ENCODE measurements at regions not wholly inside any gene's neighbourhood (a gene's known extent, or its start where the extent isn't known, plus 50 kb on each side); places are given as distances from the start of the nearest gene placed in this dataset.
"Not testable (repeated sequence)": the region's sequence is repeated elsewhere in the genome, so short reads cannot be mapped to it uniquely, and the experiment has no call there.

DNA sequence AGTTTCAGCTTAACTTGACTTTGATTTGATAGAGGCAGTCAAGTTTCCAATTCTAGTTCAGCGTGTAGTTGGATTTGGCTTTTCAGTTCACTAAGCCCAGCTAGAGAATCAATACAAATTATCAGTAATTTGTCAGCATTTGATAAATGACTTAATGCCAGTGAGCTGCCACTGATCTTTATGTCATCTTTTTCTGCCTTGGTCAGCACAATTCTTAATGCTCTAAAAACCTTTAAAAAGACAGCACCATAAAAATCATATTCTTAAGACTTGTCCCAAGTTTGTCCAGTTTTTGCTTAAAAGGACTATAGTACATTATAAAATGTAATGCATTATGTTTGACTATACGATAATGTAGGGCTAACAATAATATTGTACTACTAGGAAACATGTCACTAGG lies 920.5 kb downstream of the LRFN5 start:
- DNase-seq = no peak

DNA sequence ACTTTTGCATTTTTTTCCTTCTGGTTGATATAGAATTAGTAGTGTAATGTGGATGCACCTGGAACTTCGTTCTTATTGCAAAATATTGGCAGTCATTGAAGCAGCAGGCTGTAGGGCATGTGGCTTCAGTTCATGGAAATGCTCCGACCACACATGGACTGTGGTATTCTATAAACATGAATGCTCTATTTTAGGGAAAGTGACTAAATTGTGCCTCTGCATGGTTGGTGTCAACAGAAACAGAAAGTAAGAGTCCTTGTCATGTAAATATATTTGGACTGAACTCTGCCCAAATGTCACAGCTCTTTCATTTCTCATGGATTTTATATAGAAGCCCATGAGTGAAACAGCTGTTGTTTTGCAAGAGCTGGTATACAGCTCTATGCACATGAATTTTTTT lies 917.0 kb downstream of the LRFN5 start:
- no peak for DNase-seq

DNA sequence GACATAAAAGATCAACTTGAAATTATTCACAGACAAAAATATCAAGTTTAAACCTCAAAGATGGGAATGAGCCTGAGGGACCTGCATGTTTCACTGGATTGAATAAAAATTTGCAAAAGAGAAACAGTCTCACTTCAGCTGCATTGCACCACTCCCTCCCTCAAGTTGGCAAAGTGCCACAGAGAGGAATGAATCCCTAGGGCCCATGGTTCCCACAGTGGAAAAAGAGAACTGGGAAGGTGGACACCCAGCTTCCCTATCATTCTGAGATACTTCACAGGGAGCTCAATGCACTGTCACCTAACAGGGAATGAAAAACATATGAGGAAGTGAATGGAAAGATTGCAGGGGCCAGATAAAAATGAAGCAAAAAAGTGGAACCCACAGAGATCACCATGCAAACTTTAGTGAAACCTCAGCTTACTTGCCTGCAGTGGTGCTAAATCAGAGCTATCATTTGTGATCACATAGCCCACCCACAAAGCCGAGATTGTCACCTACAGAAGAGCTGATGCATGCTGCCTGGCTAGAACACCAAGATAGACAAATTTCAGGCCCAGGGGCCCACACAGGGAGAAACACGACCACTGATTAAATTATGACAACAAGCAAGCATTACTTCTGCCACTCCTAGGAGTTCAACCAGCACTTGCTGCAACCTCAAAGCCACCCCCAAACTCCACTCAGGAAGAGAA lies 911.3 kb downstream of the LRFN5 start:
- no peak for DNase-seq

DNA sequence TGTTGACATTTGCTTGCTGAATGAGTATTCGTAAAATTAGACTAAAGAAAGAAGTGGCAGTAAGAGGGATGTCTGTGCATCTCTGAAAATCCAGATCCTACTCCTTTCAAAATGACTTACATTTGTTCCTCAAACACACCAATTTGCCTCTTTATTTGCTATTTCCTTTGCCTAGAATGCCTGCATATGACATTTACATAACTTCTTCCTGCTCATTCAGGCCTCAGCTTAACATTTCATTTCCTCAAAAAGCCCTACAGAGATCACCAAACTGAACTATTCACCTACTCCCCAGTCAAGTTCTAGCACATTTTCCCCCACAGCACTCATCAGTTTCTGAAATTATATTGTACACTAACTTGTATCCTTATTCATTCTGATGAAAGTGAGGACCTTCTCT lies 907.2 kb downstream of the LRFN5 start:
- no peak for DNase-seq

DNA sequence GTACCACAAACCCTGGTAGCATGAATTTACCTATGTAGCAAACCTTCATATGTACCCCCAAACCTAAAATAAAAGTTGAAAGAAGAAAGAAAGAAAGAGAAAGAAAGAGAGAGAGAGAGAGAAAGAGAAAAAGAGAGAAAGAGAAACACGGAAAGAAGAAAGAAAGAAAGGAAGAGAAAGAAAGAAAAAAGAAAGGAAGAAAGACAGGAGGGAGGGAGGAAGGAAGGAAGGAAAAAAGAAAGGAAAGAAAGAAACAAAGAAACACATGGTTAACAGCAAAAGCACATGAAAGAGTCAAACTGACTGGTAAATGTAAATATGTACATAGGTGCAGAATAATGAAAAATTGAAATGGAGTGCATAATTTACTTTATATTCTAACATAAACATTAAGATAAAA lies 903.4 kb downstream of the LRFN5 start:
- DNase-seq = no peak

DNA sequence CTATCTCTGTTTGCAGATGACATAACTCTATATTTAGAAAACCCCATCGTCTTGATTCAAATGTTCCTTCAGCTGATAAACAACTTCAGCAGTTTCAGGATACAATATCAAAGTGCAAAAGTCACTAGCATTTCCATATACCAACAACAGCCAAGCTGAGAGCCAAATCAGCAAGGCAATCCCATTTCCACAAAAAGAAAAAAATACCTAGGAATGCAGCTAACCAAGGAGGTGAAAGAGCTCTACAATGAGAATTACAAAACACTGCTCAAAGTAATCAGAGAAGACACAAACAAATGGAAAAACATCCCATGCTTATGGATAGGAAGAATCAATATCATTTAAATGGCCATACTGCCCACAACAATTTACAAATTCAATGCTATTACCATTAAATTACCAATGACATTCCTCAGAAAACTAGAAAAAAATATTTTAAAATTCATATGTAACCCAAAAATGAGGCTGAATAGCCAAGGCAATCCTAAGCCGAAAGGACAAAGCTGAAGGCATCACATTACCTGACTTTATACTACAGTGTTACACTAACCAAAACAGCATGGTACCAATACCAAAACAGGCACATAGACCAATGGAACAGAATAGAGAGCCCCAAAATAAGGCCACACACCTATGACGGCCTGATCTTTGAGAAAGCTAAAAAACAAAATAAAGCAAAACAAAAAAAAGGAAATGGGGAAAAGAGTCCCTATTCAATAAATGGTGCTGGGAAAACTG lies 901.7 kb downstream of the LRFN5 start:
- no peak for DNase-seq

DNA sequence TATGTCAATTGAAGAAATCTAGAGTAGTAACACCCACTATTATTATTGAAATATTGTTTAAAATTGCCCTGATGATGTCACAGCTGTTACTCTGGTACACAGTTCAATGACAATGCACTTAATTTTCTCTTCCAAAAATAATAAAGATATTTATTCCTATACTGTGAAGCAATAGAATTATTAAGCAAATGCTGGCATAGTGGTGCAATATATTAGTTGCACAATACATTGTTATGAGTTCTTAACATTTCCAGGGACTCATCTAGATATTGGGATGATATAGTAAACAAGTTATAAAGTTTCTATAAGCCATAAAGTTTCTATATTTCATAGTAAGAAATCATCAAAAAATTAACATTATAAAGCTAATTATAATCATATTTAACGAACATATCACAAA lies 897.8 kb downstream of the LRFN5 start:
- DNase-seq = no peak

DNA sequence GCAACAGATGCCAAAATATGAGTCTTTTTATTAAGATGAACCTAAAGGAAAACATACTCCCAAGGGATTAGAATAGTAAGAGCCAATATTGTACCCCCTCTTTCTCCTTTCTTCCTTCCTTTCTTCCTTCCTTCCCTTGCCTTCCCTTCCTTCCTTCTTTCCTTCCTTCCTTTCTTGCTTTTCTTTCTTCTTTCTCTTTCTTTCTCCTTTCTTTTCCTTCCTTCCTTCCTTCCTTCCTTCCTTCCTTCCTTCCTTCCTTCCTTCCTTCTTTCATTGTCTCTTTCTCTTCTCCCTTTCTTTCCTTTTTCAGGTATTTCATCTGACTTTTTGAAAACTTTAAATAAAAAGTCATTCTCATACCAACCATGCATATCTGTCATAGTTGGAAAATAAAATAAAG lies 892.5 kb downstream of the LRFN5 start:
- DNase-seq = no peak

DNA sequence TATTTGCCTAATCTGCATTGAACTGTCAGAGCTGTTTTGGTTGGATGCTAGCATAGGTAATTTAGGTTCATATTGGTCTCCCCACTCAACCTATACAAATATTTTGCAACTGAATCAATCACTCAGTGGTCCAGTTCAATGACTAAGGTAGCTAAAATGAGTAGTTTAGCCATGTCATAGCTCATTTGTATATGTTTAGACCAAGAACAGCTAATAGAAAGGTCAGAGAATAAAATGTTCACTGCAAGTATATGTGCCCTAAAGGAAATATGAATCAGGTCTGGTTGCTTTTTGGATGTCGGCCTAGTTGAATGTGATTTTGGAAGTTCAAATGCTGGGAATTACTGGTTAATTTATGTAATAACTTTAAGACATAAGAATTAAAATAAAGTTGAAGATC lies 883.9 kb downstream of the LRFN5 start:
- no peak for DNase-seq

DNA sequence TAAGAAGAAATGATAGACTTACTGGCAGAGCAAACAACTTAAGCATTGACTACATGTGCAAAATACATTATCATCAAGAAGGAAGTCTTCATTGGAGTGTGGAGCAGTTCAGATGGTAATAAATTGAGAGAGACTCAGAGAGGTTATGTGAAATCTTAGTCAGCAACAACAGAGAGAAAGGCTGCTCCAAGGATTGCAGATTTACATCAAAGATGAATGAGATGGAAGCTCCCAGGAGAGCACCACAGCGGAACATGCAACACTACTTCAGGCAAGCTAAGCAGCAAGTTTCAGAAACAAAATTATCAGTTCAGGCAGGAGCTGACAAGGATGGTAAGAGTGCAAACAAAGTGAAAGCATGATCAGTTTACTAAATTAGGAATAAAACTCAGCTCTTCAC lies 882.3 kb downstream of the LRFN5 start:
- no peak for DNase-seq

DNA sequence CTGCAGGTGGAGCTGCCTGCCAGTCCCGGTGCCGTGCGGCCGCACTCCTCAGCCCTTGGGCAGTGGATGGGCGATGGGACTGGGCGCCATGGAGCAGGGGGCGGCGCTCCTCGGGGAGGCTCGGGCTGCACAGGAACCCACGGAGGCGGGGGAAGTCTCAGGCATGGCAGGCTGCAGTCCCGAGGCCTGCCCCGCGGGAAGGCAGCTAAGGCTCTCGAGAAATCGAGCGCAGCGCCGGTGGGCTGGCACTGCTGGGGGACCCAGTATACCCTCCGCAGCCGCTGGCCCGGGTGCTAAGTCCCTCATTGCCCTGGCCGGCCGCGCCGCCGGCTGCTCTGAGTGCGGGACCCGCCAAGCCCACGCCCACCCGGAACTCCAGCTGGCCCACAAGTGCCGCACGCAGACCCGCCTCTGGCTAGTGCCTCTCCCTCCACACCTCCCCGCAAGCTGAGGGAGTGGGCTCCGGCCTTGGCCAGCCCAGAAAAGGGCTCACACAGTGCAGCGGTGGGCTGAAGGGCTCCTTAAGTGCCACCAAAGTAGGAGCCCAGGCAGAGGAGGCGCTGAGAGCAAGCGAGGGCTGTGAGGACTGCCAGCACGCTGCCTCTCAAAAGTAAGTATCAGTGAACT lies 875.8 kb downstream of the LRFN5 start:
- not testable (repeated sequence) for DNase-seq

DNA sequence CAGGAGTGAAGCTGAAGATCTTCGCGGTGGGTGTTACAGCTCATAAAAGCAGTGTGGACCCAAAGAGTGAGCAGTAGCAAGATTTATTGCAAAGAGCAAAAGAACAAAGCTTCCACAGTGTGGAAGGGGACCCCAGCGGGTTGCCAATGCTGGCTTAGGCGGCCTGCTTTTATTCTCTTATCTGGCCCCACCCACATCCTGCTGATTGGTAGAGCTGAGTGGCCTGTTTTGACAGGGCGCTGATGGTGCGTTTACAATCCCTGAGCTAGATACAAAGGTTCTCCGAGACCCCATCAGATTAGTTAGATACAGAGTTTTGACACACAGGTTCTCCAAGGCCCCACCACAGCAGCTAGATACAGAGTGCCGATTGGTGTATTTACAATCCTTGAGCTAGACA lies 875.0 kb downstream of the LRFN5 start:
- not testable (repeated sequence) for DNase-seq

DNA sequence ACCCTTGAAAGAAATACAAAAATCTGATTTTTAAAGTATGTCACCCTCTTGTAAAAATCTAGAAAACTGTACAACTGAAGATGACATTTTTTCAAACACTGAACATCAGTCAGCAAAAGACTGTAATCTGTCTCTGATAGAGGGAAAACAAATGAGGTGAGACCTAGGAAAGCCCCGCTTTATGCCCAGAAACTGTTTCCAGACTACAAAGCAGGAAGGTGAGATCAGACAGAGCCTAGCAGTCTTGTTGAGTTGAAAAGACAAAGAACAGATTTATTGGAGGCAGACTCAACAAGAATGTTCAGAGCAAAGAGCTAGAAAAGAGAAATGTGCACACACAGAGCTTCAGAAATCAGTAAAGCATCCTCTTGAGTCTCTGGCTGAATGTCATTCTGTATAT lies 873.6 kb downstream of the LRFN5 start:
- no peak for DNase-seq

DNA sequence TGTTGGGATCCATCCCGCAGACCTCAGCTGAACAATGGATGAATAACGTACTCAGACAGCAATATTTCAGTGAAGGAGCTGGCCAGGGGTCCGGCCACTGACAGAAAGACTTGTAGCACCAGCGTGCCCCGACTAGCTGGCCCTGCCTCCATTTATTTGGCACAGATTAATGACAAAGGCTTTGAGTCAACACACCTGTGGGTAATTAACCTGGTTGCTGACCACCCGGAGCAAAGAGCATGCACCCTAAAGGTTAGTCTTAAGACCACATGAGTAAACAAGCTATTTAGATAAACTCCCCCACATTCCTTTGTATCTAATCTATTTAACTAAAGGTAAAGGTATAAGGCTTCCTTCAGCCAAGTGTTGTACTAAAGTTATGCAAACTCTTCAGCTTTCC lies 868.6 kb downstream of the LRFN5 start:
- no peak for DNase-seq

DNA sequence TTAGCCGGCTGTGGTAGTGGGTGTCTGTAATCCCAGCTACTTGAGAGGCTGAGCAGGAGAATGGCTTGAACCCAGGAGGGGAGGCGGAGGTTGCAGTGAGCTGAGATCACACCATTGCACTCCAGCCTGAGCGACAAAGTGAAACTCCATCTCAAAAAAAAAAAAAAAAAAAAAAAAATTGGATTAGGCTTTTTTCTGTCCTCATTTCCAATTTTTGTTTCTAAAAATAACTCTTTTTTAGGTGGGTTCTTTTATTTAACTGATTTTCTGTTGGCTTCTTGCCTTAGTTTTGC lies 863.7 kb downstream of the LRFN5 start:
- no peak for DNase-seq

DNA sequence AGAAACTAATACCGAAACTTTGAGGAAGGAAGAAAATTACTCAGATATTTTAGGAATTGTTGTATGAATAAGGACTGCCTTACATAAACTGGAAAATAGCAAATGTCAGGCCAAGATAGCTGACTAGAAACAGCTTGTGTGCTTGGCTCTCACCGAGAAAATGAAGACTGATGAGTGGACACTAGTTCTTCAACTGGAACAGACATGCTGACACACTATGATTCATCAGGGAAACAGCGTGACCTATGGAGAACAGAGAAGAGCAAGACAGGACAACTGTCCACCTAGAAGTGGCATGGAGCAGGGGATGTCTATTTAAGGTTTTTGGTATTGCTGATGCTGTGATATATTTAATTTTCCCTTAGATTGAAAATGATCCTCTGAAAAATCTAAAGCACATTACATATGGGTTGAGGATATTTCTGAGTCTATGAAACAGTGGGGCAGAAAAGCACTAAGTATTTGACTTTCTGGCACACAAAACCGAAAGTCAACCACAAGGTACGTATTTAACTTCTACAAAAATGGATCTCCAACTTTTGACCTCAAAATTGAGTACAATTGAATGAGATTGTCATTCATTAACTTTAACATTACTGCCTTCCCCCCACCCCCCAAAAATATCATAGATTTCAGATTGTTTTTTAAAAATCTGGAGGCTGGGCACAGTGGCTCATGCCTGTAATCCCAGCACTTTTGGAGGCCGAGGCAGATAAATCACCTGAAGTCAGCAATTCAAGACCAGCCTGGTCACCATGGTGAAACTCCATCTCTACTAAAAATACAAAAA lies 863.2 kb downstream of the LRFN5 start:
- no peak for DNase-seq

DNA sequence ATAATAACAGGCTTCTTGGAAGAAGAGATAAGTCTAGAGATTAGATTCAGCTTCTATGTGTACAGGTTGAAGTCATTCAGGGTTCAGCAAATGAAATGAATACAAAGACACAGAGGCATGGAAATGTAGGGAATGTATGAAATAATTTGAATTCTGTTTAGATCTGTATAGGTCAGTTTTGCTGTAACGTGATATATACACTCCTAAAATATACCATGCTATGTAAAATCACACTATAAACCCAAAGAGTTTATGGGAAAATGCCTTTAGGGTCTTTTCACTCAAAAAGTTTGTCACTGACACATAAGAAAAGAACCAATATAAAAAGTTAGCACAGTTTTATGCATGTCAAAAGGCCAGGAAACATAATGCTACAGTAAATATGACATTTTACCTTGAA lies 854.0 kb downstream of the LRFN5 start:
- no peak for DNase-seq

DNA sequence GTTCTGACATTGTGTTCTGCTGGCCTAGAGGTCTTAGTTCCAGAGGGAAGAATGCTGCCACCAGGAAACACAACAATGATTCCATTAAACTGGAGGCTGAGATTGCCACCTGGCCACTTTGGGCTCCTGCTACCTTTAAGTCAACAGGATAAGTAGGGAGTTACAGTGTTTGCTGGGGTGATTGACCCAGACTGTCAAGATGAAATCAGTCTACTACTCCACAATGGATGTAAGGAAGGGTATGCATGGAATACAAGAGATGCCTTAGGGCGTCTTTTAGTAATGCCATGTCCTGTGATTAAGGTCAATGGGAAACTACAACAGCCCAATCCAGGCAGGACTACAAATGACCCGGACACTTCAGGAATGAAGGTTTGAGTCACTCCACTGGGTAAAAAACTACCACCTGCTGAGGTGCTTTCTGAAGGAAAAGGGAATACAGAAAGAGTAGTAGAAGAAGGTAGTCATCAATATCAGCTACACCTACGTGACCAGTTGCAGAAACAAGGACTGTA lies 852.6 kb downstream of the LRFN5 start:
- no peak for DNase-seq

DNA sequence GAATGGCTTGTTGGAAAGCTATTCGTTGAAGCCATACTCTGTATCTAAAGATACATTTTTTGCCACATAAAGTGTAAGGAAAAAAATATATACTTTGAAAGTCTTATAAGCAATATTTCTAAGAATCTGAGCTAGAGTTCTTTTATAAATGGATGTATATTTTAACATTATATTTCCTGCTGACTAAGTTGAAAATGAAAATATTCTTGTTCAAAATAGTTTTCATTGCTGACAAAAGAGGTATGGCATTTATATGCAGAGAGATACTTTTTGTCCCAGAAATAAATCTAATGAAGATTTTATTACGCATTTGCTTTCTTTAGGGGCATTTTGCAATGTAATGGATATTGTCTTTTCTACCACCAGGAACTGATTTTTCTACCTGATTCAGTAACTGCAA lies 834.9 kb downstream of the LRFN5 start:
- no peak for DNase-seq

DNA sequence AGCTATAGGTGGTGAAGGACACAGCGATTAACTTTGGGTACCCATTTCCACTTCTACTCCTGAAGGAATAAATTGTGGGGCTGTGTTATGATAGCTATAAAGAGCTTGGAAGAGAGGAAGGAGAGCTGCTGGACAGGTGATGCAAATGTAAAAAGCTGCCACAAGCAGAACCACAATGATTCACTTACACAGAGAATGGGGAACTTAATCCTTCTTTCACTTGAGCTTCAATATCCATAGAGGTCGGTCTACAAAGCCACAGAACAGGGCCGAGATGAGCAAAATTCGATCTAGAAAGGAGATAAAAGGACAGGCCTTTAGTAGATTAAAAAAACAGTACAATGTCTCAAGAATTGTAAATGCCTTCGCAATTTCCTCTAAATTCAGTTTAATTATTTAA lies 831.1 kb downstream of the LRFN5 start:
- no peak for DNase-seq

DNA sequence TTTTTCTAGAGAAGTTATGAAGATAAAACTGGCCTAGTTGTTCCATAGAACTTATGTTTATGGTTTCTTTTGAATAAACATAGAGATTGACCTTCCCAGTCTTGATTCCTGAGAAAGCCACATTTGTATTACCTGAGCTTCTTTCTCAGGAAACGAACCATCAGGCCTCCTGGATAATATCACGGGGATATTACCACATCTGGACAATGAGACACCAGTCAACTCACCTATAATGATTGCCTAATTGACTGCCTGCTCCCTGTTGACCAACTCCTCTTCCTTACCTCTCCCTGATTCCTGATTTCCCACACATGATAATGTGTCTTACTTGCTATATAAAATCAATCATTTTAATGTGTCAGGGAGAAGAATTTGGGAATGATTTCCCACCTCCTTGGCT lies 822.7 kb downstream of the LRFN5 start:
- no peak for DNase-seq

DNA sequence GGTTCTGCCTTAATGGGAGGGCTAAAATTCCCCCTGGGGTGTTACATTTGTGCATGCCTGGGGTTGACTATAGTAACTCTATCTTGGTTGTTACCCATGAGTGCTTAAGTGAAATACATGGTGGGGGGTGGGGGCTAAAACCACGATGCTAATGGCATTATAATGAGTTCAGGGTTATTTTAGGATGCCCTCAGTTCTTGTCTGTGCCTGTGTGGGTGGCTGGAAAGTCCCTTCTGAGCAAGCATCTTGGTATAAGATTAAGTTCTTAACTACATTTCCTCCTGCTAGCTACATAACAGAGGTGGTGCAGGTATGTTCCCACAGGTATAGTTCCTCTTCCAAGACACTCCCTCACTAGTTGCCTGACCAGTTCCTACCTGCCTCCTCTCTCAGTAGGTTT lies 822.3 kb downstream of the LRFN5 start:
- no peak for DNase-seq

DNA sequence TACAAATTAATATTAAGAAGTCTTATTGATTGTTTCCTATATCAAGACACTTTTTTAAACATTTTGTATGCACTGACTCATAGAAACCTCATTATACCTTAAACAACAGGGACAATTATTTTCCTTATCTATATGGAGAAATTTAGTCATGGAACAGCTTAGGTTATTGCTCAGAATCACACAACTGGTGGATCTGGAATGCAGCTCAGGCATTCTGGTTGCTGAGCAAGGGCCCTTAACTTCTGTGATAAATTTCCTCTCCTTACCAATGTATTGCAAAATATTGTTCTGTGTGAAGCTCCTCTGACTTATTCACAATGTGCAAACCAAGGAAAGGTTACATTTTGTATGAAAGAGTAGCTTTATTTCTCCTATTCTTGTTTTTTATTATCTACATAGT lies 817.8 kb downstream of the LRFN5 start:
- DNase-seq = no peak
